WTC11 (cell line): ENCODE measurements at regions not wholly inside any gene's neighbourhood (a gene's known extent, or its start where the extent isn't known, plus 50 kb on each side); places are given as distances from the start of the nearest gene placed in this dataset.

Source experiments
- CREB1 ChIP-seq: sonication (generic); formaldehyde crosslinking; IDR thresholded peaks from 2 replicates; pipeline ENCODE4 v1.8.0; 2023; ENCODE audit warnings: mild to moderate bottlenecking, missing genetic modification reagents
- CTCF ChIP-seq: fragments of 200-600 bp; IDR thresholded peaks from 2 replicates; pipeline ENCODE4 v1.8.0; 2022; ENCODE audit warnings: antibody characterized with exemption
- E2F4 ChIP-seq: sonication (generic); formaldehyde crosslinking; IDR thresholded peaks from 2 replicates; pipeline ENCODE4 v1.8.1; 2022; ENCODE audit warnings: low read depth, mild to moderate bottlenecking, moderate library complexity, missing genetic modification reagents, borderline replicate concordance
- IRF1 ChIP-seq: sonication (generic); formaldehyde crosslinking; IDR thresholded peaks from 2 replicates; pipeline ENCODE4 v1.8.0; 2023; ENCODE audit warnings: missing genetic modification reagents
- MAX ChIP-seq: sonication (generic); formaldehyde crosslinking; IDR thresholded peaks from 2 replicates; pipeline ENCODE4 v1.8.0; 2022; ENCODE audit warnings: mild to moderate bottlenecking, missing genetic modification reagents
- NFATC4 ChIP-seq: fragments of 250-450 bp; sonication (Bioruptor Pico); IDR thresholded peaks from 2 replicates; pipeline ENCODE4 v1.9.0; 2021; ENCODE audit warnings: mild to moderate bottlenecking
- TP53 ChIP-seq: sonication (generic); formaldehyde crosslinking; IDR thresholded peaks from 2 replicates; pipeline ENCODE4 v1.8.1; 2023; ENCODE audit warnings: mild to moderate bottlenecking, missing genetic modification reagents
- ZBTB43 ChIP-seq: sonication (generic); formaldehyde crosslinking; IDR thresholded peaks from 2 replicates; pipeline ENCODE4 v1.8.1; 2023; ENCODE audit warnings: mild to moderate bottlenecking, missing genetic modification reagents
- ZNF232 ChIP-seq: sonication (generic); formaldehyde crosslinking; IDR thresholded peaks from 2 replicates; pipeline ENCODE4 v1.8.0; 2022; ENCODE audit warnings: mild to moderate bottlenecking, missing genetic modification reagents

- no peak for TF ChIP-seq CREB1 (CRISPR knock-in tag)
- no peak for TF ChIP-seq CTCF
- TF ChIP-seq E2F4, result no peak
- no peak for TF ChIP-seq MAX
- no peak for TF ChIP-seq TP53 (CRISPR knock-in tag)
- TF ChIP-seq IRF1 (CRISPR knock-in tag), result no peak
- no peak for TF ChIP-seq ZNF232 (CRISPR knock-in tag)
- no peak for TF ChIP-seq NFATC4 (CRISPR knock-in tag)
- TF ChIP-seq ZBTB43 (CRISPR knock-in tag), result no peak
Measured at GRCh38 chr9:30280229-30280900, 2104.1 kb upstream of the ACO1 start.
